GM23338 (cell line): ENCODE measurements at regions not wholly inside any gene's neighbourhood (a gene's known extent, or its start where the extent isn't known, plus 50 kb on each side); places are given as distances from the start of the nearest gene placed in this dataset.

ENCODE experiments used
- ATAC-seq: fragments of 200-7000 bp; cut with Tn5 transposase; 3 replicates; pipeline ENCODE4 v1.9.1; 2020
- DNase-seq: peaks from one replicate; pipeline ENCODE4 v3.0.0-alpha.2; 2015; ENCODE audit warnings: low spot score
- H2AFZ ChIP-seq: fragments of 200-600 bp; sonication (generic); 2 replicates; pipeline ENCODE4 v1.8.0; 2016; ENCODE audit warnings: antibody characterized with exemption, mild to moderate bottlenecking, moderate library complexity
- H3F3A ChIP-seq: fragments of 200-600 bp; sonication (generic); replicated peaks from 2 replicates; pipeline ENCODE4 v1.8.0; 2017; ENCODE audit warnings: antibody characterized with exemption, mixed run types, low read depth
- H3K27ac ChIP-seq: fragments of 200-600 bp; sonication (generic); 2 replicates; pipeline ENCODE4 v1.6.1; 2016; ENCODE audit warnings: low read depth
- H3K27me3 ChIP-seq: fragments of 200-600 bp; sonication (generic); 2 replicates; pipeline ENCODE4 v1.8.0; 2016; ENCODE audit warnings: mild to moderate bottlenecking, mixed run types, moderate library complexity; ENCODE audit not compliant: insufficient read depth
- H3K36me3 ChIP-seq: fragments of 200-600 bp; sonication (generic); 2 replicates; pipeline ENCODE4 v1.8.0; 2016; ENCODE audit warnings: mild to moderate bottlenecking; ENCODE audit not compliant: insufficient read depth
- H3K4me1 ChIP-seq: fragments of 200-600 bp; sonication (generic); 2 replicates; pipeline ENCODE4 v1.8.0; 2016; ENCODE audit warnings: mild to moderate bottlenecking, moderate library complexity; ENCODE audit not compliant: insufficient read depth
- H3K4me2 ChIP-seq: fragments of 200-600 bp; sonication (generic); 2 replicates; pipeline ENCODE4 v1.7.1; 2017; ENCODE audit warnings: mixed run types
- H3K4me3 ChIP-seq: fragments of 200-600 bp; sonication (generic); 2 replicates; pipeline ENCODE4 v1.6.1; 2016; ENCODE audit warnings: mixed run types
- H3K79me2 ChIP-seq: fragments of 200-600 bp; sonication (generic); replicated peaks from 2 replicates; pipeline ENCODE4 v1.8.0; 2017; ENCODE audit warnings: mild to moderate bottlenecking; ENCODE audit not compliant: insufficient read depth
- H3K9me2 ChIP-seq: fragments of 200-600 bp; sonication (generic); 2 replicates; pipeline ENCODE4 v1.8.0; 2017; ENCODE audit not compliant: insufficient read depth
- H4K20me1 ChIP-seq: fragments of 200-600 bp; sonication (generic); replicated peaks from 2 replicates; pipeline ENCODE4 v1.8.0; 2017; ENCODE audit warnings: mild to moderate bottlenecking; ENCODE audit not compliant: insufficient read depth
- H3K27ac Mint-ChIP-seq: 2 replicates; pipeline ENCODE4 v1.8.0; 2020; ENCODE audit warnings: inconsistent platforms, mild to moderate bottlenecking, moderate library complexity, mixed read lengths
- H3K27me3 Mint-ChIP-seq: 3 replicates; pipeline ENCODE4 v1.8.0; 2022; ENCODE audit warnings: low read depth, mild to moderate bottlenecking, moderate library complexity, mixed read lengths, inconsistent platforms; ENCODE audit not compliant: insufficient read depth, poor library complexity
- H3K36me3 Mint-ChIP-seq: 3 replicates; pipeline ENCODE4 v1.8.0; 2021; ENCODE audit warnings: low read depth, mild to moderate bottlenecking, inconsistent platforms, moderate library complexity, mixed read lengths
- H3K4me1 Mint-ChIP-seq: 3 replicates; pipeline ENCODE4 v1.8.0; 2020; ENCODE audit warnings: mild to moderate bottlenecking, inconsistent platforms, mixed read lengths
- H3K4me3 Mint-ChIP-seq: 3 replicates; pipeline ENCODE4 v1.8.0; 2021; ENCODE audit warnings: moderate library complexity, mild to moderate bottlenecking, inconsistent platforms, mixed read lengths
- H3K9me3 Mint-ChIP-seq: 3 replicates; pipeline ENCODE4 v1.8.0; 2020; ENCODE audit warnings: moderate library complexity, mild to moderate bottlenecking, inconsistent platforms, mixed read lengths
- CREB1 ChIP-seq: fragments of 250-450 bp; sonication (Bioruptor Pico); IDR thresholded peaks from 2 replicates; pipeline ENCODE4 v1.5.0; 2020; ENCODE audit warnings: low read depth, mild to moderate bottlenecking, moderate library complexity
- CTCF ChIP-seq, 2 experiments: fragments of 200-600 bp in 1 of 2; sonication (generic) in 1 of 2; conservative IDR thresholded peaks; 2 replicates each; pipeline versions ENCODE4 v1.5.1 to v1.6.1; 2016 to 2017; ENCODE audit warnings: antibody characterized with exemption in 2 of 2, low read depth in 2 of 2, mild to moderate bottlenecking in 2 of 2, moderate library complexity in 1 of 2
- ETS1 ChIP-seq: IDR thresholded peaks from 2 replicates; pipeline ENCODE4 v1.6.1; 2016; ENCODE audit warnings: antibody characterized with exemption
- EZH2 ChIP-seq: fragments of 200-600 bp; sonication (generic); IDR thresholded peaks from one replicate; pipeline ENCODE4 v1.8.0; 2017; ENCODE audit warnings: antibody characterized with exemption, mild to moderate bottlenecking, low read depth; ENCODE audit not compliant: unreplicated experiment
- EZH2phosphoT487 ChIP-seq: fragments of 200-600 bp; sonication (generic); IDR thresholded peaks from one replicate; pipeline ENCODE4 v1.8.1; 2018; ENCODE audit warnings: antibody characterized with exemption; ENCODE audit not compliant: unreplicated experiment
- JUNB ChIP-seq: IDR thresholded peaks from one replicate; pipeline ENCODE4 v1.6.1; 2016; ENCODE audit warnings: antibody characterized with exemption; ENCODE audit not compliant: unreplicated experiment
- NANOG ChIP-seq: IDR thresholded peaks from 2 replicates; pipeline ENCODE4 v1.6.1; 2016; ENCODE audit warnings: antibody characterized with exemption, borderline replicate concordance
- POLR2AphosphoS5 ChIP-seq: IDR thresholded peaks from 2 replicates; pipeline ENCODE4 v1.6.1; 2016; ENCODE audit warnings: antibody characterized with exemption, low read depth
- REST ChIP-seq: IDR thresholded peaks from one replicate; pipeline ENCODE4 v1.6.1; 2018; ENCODE audit warnings: antibody characterized with exemption; ENCODE audit not compliant: unreplicated experiment
- STAT1 ChIP-seq: IDR thresholded peaks from one replicate; pipeline ENCODE4 v1.6.1; 2016; ENCODE audit warnings: antibody characterized with exemption; ENCODE audit not compliant: unreplicated experiment
- ZNF114 ChIP-seq: fragments of 250-450 bp; sonication (Bioruptor Pico); IDR thresholded peaks from 2 replicates; pipeline ENCODE4 v1.5.0; 2020; ENCODE audit warnings: mild to moderate bottlenecking, moderate library complexity
- ZNF331 ChIP-seq: fragments of 250-450 bp; sonication (Bioruptor Pico); IDR thresholded peaks from 2 replicates; pipeline ENCODE4 v1.5.0; 2020; ENCODE audit warnings: low read depth, mild to moderate bottlenecking, moderate library complexity
- ZNF462 ChIP-seq: fragments of 250-450 bp; sonication (Bioruptor Pico); IDR thresholded peaks from 2 replicates; pipeline ENCODE4 v1.5.0; 2020; ENCODE audit warnings: mild to moderate bottlenecking, moderate library complexity

- no peak overlapping the region for H3K4me3 Mint-ChIP-seq
- H3K36me3 ChIP-seq: no peaks in the 10 kb centered on the region
- no peaks in the 10 kb centered on the region for H3F3A ChIP-seq
- ATAC-seq: no peak
- no peaks in the 10 kb centered on the region for H4K20me1 ChIP-seq
- TF ChIP-seq POLR2AphosphoS5: no peak
- TF ChIP-seq ETS1: no peak
- no peak for TF ChIP-seq EZH2
- TF ChIP-seq EZH2phosphoT487: no peak
- no peak for TF ChIP-seq ZNF462 (CRISPR knock-in tag)
- TF ChIP-seq REST: no peak
- TF ChIP-seq ZNF331 (CRISPR knock-in tag): no peak
- no peak for TF ChIP-seq CTCF (conservative IDR thresholded peaks at IDR 0.05; ENCODE audit: low read depth in 2 of 2)
- TF ChIP-seq CREB1: no peak
- TF ChIP-seq JUNB: no peak
- no peak for TF ChIP-seq ZNF114 (CRISPR knock-in tag)
- TF ChIP-seq NANOG: no peak
- TF ChIP-seq STAT1: no peak
- no peaks in the 10 kb centered on the region for H3K79me2 ChIP-seq
- no peak overlapping the region for H3K4me2 ChIP-seq
- no peak overlapping the region for H3K27ac Mint-ChIP-seq
- no peaks in the 10 kb centered on the region; the same call in 2 of the 3 replicates for H3K4me1 Mint-ChIP-seq
- H3K4me3 ChIP-seq: no peak overlapping the region
- H3K27me3 ChIP-seq: no peaks in the 10 kb centered on the region
- peaks cover 5% of the 10 kb centered on the region; the same call in 2 of the 3 replicates for H3K9me3 Mint-ChIP-seq
- H3K27ac ChIP-seq: no peak overlapping the region
- no peaks in the 10 kb centered on the region; the same call in 2 of the 3 replicates for H3K36me3 Mint-ChIP-seq
- H3K27me3 Mint-ChIP-seq: no peaks in the 10 kb centered on the region
- H3K9me2 ChIP-seq: no peaks in the 10 kb centered on the region
- no peaks in the 10 kb centered on the region for H3K4me1 ChIP-seq
- DNase-seq: no peak
- H2AFZ ChIP-seq: no peak overlapping the region
Observed at GRCh38 chr7:106418094-106418493, 133.3 kb upstream of the NAMPT start.
